ENCODE measurements at regions not wholly inside any gene's neighbourhood (a gene's known extent, or its start where the extent isn't known, plus 50 kb on each side); places are given as distances from the start of the nearest gene placed in this dataset.

GRCh38 chr6:134637847-134638437, 312.0 kb downstream of the ALDH8A1 start:
- Histone ChIP-seq H3K9me3 (no peaks in the 10 kb centered on the region), H3K4me1 (peaks cover 0 to 27% (median 5%) of the 10 kb centered on the region in 12 donors), H3K36me3 (no peaks in the 10 kb centered on the region), H3K27me3 (no peaks in the 10 kb centered on the region), H3K27ac (no peak overlapping the region), H3K4me3 (no peak overlapping the region)
- DNase-seq (no peak), ATAC-seq (no peak)
- 93 to 100% (median 96%) methylated on average over 1 of the region's 1 CpG for WGBS, 4 donors
- intact Hi-C loops (cut with DNase I) = loop anchor here in 3 of 10 donors (2.0 to 10.0 kb wide), 4 partner anchors 96 to 463 kb away; no protein-coding TSS in a partner anchor
- TF ChIP-seq POLR2A (IDR thresholded peaks at IDR 0.05) (no peak), CTCF (IDR thresholded peaks at IDR 0.05) (no peak)

GRCh38 chr6:134637282-134637681, 312.6 kb downstream of the ALDH8A1 start:
- no peak overlapping the region for H3K27ac ChIP-seq
- 93 to 99% (median 96%) methylated on average over 5 of the region's 5 CpGs for WGBS, 4 donors
- no peaks in the 10 kb centered on the region for H3K9me3 ChIP-seq
- no peak overlapping the region for H3K4me3 ChIP-seq
- H3K36me3 ChIP-seq = no peaks in the 10 kb centered on the region
- intact Hi-C loops (cut with DNase I) = loop anchor here in 2 of 10 donors (5.0 to 10.0 kb wide), 3 partner anchors 95 to 185 kb away; no protein-coding TSS in a partner anchor
- TF ChIP-seq CTCF (IDR thresholded peaks at IDR 0.05) = no peak
- no peak for TF ChIP-seq POLR2A (IDR thresholded peaks at IDR 0.05)
- H3K4me1 ChIP-seq = peaks cover 0 to 27% (median 5%) of the 10 kb centered on the region in 12 donors
- DNase-seq (no peak), ATAC-seq (no peak)
- no peaks in the 10 kb centered on the region for H3K27me3 ChIP-seq

GRCh38 chr6:134636186-134636799, 313.6 kb downstream of the ALDH8A1 start:
- Histone ChIP-seq H3K9me3 (no peaks in the 10 kb centered on the region), H3K36me3 (no peaks in the 10 kb centered on the region), H3K4me3 (no peak overlapping the region), H3K4me1 (peaks cover 0 to 20% (median 4%) of the 10 kb centered on the region in 12 donors), H3K27ac (no peak overlapping the region), H3K27me3 (no peaks in the 10 kb centered on the region)
- TF ChIP-seq CTCF (IDR thresholded peaks at IDR 0.05) = no peak
- no peak for TF ChIP-seq POLR2A (IDR thresholded peaks at IDR 0.05)
- peak in 1 of 5 donors; percentile 36 for DNase-seq
- 79 to 84% (median 81%) methylated on average over 7 of the region's 7 CpGs for WGBS, 4 donors
- no peak for ATAC-seq
- intact Hi-C loops (cut with DNase I) = loop anchor here in 2 of 10 donors (5.0 to 10.0 kb wide), 3 partner anchors 94 to 186 kb away; no protein-coding TSS in a partner anchor

- 92 to 93% (median 92%) methylated on average over 3 of the region's 3 CpGs for WGBS, 4 donors
Observed at GRCh38 chr6:134634966-134635365, 314.9 kb downstream of the ALDH8A1 start.

More at GRCh38 chr6:134634966-134635365, 314.9 kb downstream of the ALDH8A1 start:
- intact Hi-C loops (cut with DNase I) = loop anchor here in 2 of 10 donors (5.0 to 10.0 kb wide), 3 partner anchors 93 to 187 kb away; no protein-coding TSS in a partner anchor
- no peaks in the 10 kb centered on the region for H3K9me3 ChIP-seq
- no peak overlapping the region for H3K27ac ChIP-seq
- no peaks in the 10 kb centered on the region for H3K27me3 ChIP-seq
- no peak overlapping the region for H3K4me3 ChIP-seq
- no peaks in the 10 kb centered on the region for H3K36me3 ChIP-seq
- DNase-seq (no peak), ATAC-seq (no peak)
- H3K4me1 ChIP-seq = peaks cover 0 to 14% (median 0%) of the 10 kb centered on the region in 12 donors
- TF ChIP-seq CTCF (IDR thresholded peaks at IDR 0.05) = no peak
- no peak for TF ChIP-seq POLR2A (IDR thresholded peaks at IDR 0.05)

Measured in heart left ventricle (tissue), 16 donors.